Stimulated activated CD8-positive, alpha-beta memory T cell treated with anti-CD3 and anti-CD28 coated beads, Interleukin-15, amount 100 ng/mL, for 1 hour (primary cell): ENCODE measurements at regions not wholly inside any gene's neighbourhood (a gene's known extent, or its start where the extent isn't known, plus 50 kb on each side); places are given as distances from the start of the nearest gene placed in this dataset.
"Not testable (repeated sequence)": the region's sequence is repeated elsewhere in the genome, so short reads cannot be mapped to it uniquely, and the experiment has no call there.

Source experiments
- DNase-seq: peaks from one replicate; pipeline ENCODE4 v3.0.0-alpha.2; 2020; ENCODE audit warnings: low read depth

GRCh38 chr2:87677421-87677923, 70.4 kb upstream of the PLGLB2 start:
- not testable (repeated sequence) for DNase-seq

GRCh38 chr2:87678742-87679173, 69.1 kb upstream of the PLGLB2 start:
- not testable (repeated sequence) for DNase-seq

GRCh38 chr2:87679950-87680349, 67.9 kb upstream of the PLGLB2 start:
- DNase-seq, result not testable (repeated sequence)

GRCh38 chr2:87680691-87681090, 67.2 kb upstream of the PLGLB2 start:
- DNase-seq, result not testable (repeated sequence)

GRCh38 chr2:87683451-87683850, 64.4 kb upstream of the PLGLB2 start:
- not testable (repeated sequence) for DNase-seq

GRCh38 chr2:87683961-87684360, 63.9 kb upstream of the PLGLB2 start:
- DNase-seq, result not testable (repeated sequence)

- not testable (repeated sequence) for DNase-seq
Measured at GRCh38 chr2:87685558-87685957, 62.3 kb upstream of the PLGLB2 start.

- DNase-seq, result not testable (repeated sequence)
Measured at GRCh38 chr2:87686873-87687549, 60.9 kb upstream of the PLGLB2 start.

GRCh38 chr2:87687550-87688270, 60.2 kb upstream of the PLGLB2 start:
- DNase-seq, result not testable (repeated sequence)

- DNase-seq, result not testable (repeated sequence)
Measured at GRCh38 chr2:87691899-87692592, 55.8 kb upstream of the PLGLB2 start.

- not testable (repeated sequence) for DNase-seq
Measured at GRCh38 chr2:87692914-87693313, 55.0 kb upstream of the PLGLB2 start.

- not testable (repeated sequence) for DNase-seq
Measured at GRCh38 chr2:87693882-87694281, 54.0 kb upstream of the PLGLB2 start.

- not testable (repeated sequence) for DNase-seq
Measured at GRCh38 chr2:87695596-87696323, 52.1 kb upstream of the PLGLB2 start.
